CD4-positive, alpha-beta T cell treated with Interleukin-4 for 4 hours (primary cell): ENCODE measurements at regions not wholly inside any gene's neighbourhood (a gene's known extent, or its start where the extent isn't known, plus 50 kb on each side); places are given as distances from the start of the nearest gene placed in this dataset.
"Not testable (repeated sequence)": the region's sequence is repeated elsewhere in the genome, so short reads cannot be mapped to it uniquely, and the experiment has no call there.

Experiments used
- DNase-seq: peaks from one replicate; pipeline ENCODE4 v3.0.0-alpha.2; 2020

DNA sequence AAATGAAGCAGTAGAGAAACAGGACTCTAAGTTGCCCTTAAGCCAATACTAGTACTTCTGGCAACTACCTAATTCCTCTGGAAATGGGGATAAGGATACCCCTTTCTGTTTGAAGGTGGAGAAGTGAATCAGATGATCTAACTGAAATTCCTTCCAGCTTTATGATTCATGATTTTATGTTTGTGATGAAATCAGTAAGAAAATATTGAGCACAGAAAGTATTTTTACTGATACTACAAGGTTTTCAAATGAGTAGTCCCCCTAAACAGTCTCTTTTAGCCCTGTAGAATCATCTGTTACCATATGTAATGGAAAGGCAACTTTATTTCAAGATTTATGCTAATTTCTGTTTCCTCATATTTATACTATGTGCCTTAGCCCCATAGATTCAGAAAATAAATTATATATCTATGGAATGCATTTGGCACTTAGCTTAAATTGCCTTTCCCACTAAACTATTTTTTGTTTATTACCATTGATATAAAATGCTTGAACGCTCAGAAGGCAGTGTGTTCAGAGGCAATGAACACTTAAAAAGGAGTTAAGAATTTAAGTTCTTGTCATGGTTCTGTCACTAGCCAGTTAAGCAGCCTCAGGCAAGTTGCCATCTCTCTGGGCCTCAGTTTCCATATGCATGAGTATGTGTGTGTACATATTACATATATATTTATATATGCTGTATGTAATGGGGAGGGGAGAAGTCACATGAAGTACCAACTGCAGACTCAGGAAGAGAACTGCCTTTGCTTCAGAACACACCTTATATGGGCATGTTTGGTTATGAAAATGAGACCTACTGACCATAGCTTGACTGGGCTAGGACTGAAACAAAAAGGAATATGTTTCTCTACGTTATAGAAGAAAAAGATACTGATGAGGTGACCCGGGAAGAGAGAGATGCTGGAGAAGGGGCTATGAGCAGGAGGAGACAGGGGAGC, 97.7 kb downstream of the CDC42EP3 start:
- DNase-seq = no peak

DNA sequence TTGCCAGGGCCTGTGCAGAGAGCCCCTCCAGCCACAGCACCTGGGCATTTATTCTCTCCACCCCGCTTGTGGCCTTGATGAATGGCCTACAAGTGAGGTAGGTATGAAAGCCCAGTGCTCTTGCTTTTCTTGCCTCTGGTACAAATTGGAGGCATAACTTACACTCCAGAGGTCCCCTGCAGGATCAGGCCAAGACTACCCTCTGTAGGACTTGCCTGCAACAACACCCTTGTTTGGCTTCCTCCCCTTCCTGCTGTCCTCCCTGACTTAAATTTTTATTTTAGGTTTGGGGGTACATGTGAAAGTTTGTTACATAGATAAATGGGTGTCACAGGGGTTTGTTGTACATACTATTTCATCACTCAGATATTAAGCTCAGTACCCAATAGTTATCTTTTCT, 95.7 kb downstream of the CDC42EP3 start:
- DNase-seq = no peak

DNA sequence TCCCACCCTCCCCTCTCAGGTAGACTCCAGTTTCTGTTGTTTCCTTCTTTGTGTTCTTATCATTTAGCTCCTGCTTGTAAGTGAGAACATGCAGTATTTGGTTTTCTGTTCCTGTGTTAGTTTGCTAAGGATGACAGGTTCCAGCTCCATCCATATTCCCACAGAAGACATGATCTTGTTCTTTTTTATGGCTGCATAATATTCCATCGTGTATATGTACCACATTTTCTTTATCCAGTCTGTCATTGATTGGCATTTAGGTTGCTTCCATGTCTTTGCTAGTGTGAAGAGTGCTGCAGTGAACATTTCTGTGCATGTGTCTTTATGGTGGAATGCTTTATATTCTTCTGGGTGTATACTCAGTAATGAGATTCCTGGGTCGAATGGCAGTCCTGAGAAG, 95.2 kb downstream of the CDC42EP3 start:
- DNase-seq = not testable (repeated sequence)

DNA sequence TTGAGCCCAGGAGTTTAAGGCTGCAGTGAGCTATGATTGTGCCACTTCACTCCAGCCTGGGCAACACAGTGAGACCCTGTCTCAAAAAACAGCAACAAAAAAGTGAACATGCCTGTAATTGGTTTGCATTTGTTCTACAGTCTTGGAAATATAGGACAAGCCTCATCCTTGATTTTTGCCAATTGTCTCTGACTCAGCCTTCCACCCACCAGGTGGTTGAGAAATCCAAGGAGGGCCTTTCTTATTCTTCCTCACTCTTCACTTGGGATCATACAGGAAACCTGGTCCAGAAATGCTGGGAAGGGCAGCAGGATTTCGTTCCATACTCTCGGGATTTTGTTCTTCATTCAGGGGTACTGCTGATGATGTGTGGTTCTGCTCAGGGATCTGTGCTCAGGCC, 94.6 kb downstream of the CDC42EP3 start:
- DNase-seq = no peak

DNA sequence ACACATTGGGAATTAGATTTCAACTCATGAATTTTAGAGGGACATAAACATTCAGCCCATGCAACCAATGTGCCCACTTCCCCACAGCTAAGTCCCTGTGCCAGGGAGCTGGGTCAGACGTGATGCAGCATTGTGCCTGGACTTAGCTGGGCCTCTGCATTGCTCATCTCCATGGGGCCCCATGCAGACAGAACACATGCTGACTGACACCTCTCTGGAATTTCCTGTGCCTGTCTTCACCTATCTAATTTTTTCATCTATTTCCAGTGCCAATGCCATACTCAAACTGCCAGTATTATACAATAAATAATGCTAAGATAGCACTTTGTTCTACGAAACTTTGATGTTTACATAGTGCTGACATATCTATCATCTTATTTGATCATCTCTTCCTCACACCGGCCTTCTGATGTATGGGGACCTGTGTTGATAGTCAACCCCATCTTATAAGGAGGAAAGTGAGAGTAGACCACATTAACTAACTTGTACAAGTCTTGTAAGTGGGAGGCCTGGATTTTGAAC, 92.2 kb downstream of the CDC42EP3 start:
- DNase-seq = no peak

DNA sequence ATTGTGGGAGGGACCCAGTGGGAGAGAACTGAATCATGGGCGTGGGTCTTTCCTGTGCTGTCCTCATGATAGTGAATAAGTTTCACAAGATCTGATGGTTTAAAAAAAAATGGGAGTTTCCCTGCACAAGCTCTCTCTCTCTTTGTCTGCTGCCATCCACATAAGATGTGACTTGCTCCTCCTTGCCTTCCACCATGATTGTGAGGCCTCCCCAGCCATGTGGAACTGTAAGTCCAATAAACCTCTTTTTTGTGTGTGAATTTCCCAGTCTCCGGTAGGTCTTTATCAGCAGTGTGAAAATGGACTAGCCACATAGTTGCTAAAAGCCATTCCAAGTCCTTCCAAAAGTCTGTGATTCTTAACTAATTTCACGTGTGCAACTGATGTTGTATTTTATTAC, 91.5 kb downstream of the CDC42EP3 start:
- not testable (repeated sequence) for DNase-seq

DNA sequence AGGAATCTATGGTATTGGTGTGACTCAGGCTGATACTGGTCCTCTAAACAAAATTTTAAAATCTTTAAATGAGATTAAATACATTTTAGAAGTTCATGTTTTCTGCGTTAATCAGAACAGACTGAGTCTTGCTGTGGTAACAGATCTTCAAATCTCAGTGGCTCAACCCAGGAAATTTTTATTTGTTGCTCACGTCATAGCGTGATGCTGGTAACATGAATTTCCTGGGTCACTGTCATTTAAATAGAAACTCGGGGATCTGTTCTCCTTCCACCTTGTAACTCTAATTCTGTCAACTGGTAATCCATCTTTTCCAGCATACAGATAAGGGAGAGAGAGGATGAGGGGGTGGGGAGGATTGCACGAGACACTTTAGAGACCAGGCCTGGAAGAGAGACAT, 90.0 kb downstream of the CDC42EP3 start:
- DNase-seq = no peak

DNA sequence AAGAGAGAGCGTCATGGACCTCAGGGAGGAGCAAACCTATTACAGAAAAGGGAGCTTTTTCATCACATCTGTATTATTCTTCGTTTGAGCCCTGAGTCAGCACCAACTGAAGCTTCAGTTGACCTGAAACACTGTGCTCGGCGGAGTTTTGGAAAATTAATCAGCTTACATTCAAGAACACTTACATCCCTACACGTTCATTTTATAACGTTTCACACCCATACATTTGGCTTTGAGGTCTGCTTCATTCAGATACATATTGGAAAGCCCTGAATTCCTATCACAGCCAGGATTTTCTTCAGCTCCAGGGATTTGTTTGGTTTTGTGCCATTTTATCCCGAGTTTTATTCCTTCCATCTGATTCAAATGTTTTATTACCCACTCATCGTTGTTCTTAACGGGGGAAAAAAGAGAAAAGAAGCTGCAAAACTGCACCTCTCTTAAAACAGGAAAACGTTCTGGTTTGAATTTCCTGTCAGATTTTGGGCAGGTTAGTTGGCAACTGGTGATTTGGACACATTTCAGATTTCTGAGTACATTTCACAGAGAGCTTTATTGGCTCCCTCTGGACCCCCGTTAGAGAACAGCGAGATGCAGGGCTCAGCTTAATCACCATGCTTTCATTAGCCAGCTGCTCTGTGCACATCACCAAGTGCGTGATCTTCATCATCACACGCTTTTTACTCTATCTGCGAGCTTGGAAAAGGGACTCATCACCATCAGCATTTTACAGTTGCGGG, 88.8 kb downstream of the CDC42EP3 start:
- DNase-seq = peak; percentile 53

DNA sequence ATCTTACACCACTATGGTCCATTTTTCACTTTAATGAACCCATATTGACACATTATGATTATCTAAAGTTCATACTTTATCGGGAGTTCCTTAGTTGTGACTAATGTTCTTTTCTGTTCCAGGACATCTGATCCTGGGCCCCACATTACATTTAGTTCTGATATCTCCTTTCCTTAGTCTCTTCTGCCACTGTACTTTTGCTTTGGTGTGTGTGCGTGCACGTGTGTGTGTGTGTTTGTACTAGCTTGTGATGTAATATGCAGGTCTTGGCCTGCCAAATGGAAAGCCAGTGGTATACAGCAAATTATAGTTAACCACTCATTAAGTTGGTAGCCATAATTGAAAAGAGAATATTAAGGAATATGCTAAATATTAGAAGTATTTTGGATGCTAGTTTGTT, 88.0 kb downstream of the CDC42EP3 start:
- DNase-seq = no peak

DNA sequence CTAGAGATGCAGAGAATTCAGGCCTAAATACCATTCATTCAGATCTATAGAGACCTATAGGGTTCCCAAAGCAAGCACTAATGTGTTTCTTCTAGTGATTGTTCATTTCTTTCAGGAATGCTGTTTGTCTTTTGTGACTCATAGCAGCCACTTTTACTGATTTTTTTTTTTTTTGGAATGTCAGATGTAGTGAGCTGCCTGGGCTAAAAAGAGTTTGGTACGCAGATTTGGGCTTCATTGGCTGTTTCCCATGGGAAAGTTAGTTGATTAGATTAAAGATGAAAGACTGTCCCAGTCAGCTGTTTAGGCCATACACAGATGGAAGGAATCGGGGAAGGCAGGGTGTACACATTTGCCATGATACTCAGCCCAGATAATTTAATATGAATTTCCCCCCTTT, 87.6 kb downstream of the CDC42EP3 start:
- DNase-seq = no peak

DNA sequence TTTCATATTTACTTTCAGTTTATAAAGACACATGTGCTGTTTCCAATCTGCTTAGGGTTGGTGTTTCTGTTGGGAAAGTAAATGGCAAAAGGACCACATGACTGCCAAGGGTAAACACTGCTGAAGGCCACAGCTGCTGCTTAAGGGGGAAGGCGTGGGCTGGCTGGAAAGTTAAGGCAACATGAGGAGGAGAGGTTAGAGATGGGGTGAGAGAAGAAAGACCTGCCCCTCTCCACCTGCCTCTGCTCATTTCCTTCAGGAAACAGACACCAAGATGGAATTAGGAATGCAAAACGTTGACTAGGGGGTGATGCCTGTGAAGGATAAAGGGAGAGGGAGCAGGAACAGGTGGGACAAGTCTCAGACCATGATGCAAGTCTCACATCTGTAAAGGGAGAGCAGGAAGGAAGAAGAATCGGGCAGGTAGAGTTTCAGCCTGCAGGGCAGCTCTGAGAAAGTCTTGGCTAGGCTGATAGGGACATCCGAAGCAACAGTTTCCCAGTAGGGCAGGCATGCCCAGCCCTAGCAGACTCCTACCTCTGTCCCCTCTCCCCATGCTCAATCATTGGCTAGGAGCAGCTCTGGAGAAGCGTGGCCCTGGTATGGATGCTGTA, 86.0 kb downstream of the CDC42EP3 start:
- no peak for DNase-seq

DNA sequence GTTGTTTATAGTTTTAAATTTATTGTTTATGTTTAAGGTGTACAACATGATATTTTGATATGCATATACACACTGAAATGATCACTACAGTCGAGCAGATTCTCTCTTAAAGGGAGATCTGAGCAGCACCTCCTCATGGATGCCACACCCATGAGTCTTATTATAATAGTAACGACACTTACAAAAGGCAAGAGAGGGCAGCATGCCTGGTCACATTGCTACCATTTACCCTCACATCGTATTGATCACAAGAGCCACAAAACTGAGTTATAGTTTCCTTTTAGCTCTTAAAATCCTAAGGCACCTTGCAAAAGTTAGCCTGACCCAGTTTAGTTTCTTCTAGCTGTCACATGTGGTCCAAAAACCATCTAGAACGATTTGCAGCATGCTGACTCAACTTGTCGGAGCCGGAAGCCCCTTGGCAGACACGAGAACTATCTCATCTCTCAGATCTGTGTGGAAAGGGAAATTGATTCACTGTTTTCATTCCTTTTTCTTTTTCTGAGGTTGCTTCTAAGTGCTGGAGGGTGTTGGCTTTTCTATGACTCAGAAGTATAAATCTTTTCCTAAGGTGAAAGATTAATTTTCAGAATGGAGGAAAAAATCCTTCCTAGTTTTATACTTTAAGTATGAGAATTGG, 85.3 kb downstream of the CDC42EP3 start:
- DNase-seq = peak; percentile 96

DNA sequence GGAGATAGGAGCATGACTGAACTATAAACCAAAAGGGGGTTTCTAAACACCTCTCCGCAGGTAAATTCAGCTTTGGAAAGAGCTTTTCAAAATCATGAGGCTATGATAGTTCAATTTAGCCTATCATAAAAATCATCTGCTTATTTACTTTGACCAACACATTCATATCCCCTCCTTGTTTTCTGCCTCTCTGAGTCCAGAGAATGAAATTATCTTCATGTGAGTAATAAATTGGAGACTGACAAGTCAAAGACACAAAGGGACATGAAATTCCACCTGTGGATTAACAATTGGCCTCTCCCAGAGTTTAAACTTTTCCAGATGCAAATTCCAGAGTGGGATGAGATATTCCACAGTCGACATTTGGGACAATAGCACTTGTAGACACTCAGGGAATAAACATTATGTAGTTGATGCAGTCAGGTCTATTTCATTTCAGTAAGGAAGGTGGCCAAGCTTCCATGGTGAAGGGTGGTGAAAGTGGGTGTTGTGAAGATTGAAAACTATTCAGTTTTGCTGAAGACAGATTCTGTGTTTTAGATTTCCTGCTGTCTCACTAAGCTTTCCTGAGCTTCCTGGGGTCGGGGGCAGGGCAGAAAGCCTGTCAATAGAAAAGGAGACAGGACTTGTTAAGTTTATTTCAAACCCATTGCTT, 84.7 kb downstream of the CDC42EP3 start:
- no peak for DNase-seq

DNA sequence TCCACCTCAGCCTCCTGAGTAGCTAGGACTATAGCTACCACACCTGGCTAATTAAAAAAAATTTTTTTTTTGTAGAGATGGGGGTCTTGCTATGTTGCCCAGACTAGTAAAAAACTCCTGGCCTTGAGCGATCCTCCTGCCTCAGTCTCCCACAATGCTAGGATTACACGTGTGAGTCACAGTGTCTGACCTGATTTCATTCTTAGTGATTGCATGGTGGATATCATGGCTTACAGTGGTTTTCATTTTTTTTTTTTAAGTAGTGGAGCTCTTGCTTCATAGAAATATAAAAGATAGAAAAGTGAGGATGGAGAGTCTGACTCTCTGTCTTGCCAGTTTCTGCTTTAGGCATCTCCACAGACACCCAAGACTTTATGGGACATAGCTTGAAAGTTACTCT, 83.6 kb downstream of the CDC42EP3 start:
- peak; percentile 25 for DNase-seq

DNA sequence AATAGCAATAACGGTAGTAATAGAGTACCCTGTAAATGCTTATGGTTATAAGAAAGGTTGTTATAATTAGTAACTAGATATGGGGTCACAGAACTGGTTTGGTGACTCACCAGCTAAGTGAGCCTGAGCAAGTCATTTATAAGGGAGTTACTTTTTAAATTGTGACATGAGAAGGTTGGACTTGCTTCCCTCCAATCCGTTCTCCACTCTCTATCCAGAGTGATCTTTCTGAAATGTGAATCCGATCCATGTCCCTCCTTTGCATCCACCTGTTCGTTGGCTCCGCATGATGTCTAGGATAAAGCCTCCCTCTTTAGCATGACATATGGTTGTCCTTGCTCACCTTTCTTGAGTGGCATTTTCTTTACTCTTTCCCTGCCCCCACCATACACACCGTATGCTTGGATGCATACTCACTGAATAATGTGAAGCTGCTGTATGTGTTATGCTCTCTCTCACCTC, 83.1 kb downstream of the CDC42EP3 start:
- peak; percentile 54 for DNase-seq

DNA sequence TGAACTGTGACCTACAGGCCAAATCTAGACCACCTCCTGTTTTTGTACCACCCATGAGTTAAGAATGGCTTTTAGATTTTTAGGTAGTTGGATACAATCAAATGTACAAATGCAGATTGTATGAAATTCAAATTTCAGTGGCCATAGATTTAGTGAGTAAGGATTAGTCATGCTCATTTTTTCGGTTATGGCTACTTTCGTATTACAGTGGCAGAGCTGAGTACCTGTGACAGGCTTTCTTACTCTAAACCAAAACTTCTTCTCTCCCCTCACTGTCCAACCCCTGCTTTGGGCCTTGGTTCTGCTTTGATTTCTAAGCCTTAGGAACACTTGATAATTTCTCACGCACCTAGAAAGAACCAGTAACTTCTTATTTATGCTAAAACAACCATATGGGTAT, 82.1 kb downstream of the CDC42EP3 start:
- peak; percentile 30 for DNase-seq

DNA sequence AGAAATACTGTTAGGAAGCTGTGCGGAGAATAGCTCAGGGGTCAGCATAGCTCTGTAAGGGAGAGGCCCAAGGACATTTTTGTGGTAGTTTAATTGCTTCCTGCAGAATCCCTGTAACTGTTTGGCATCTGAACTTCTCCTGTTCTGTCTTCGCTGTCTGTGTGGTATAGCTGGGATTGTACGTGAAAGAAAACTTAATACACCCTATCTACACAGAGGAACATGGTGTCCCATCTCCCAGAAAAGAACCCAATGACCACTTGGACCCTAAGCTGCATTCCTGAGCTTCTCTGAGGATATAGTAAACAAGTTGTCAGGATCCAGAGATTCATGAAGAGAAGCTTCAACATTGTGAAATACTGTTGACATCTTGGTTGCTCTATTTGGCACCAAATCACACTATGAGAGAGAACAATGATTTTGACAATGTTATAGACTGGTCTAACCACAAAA, 81.3 kb downstream of the CDC42EP3 start:
- DNase-seq = no peak
